ENCODE measurements at regions not wholly inside any gene's neighbourhood (a gene's known extent, or its start where the extent isn't known, plus 50 kb on each side); places are given as distances from the start of the nearest gene placed in this dataset.

GRCh38 chr4:8768357-8768999 lies 103.2 kb downstream of the HMX1 start (continued):
- TF ChIP-seq SP1 (IDR thresholded peaks at IDR 0.05; ENCODE audit: low read depth, low read length): no peak
- no peak for TF ChIP-seq BACH1 (IDR thresholded peaks at IDR 0.05; ENCODE audit: low read length)
- TF ChIP-seq TEAD4 (IDR thresholded peaks at IDR 0.05; ENCODE audit: low read depth, low read length): no peak

All from H1 (cell line).